ENCODE measurements at regions not wholly inside any gene's neighbourhood (a gene's known extent, or its start where the extent isn't known, plus 50 kb on each side); places are given as distances from the start of the nearest gene placed in this dataset.

GRCh38 chr15:35705030-35705883 is 159.3 kb upstream of the DPH6 start:
- no peak overlapping the region for H3K27ac Mint-ChIP-seq
- POLR2A ChIA-PET = no interaction called here

More at GRCh38 chr15:35705030-35705883, 159.3 kb upstream of the DPH6 start:
- H3K9ac ChIP-seq (ENCODE audit: low read length) = no peak overlapping the region
- Mint-ChIP-seq H3K27me3 (no peaks in the 10 kb centered on the region), H3K4me1 (no peaks in the 10 kb centered on the region), H3K9me3 (ENCODE audit: insufficient read depth) (no peaks in the 10 kb centered on the region), H3K4me3 (no peak overlapping the region)
- H3K27me3 ChIP-seq (replicated peaks in 1 of 4; ENCODE audit: control extremely low read depth in 1 of 4, control insufficient read depth in 3 of 4, insufficient read depth in 4 of 4, low read length in 3 of 4) = no peaks in the 10 kb centered on the region
- DNase-seq = no peak
- H2AFZ ChIP-seq (ENCODE audit: insufficient read depth, low read depth, low read length, poor library complexity, severe bottlenecking) = no peak overlapping the region
- H3K4me3 ChIP-seq (ENCODE audit: control extremely low read depth in 1 of 5, extremely low read depth in 1 of 5, insufficient read depth in 1 of 5, low read depth in 2 of 5, low read length in 4 of 5) = no peak overlapping the region
- no peak for ATAC-seq (ENCODE audit: low read depth)
- CTCF ChIA-PET = no interaction called here
- H3K4me2 ChIP-seq (replicated peaks; ENCODE audit: low read depth, low read length, poor library complexity, severe bottlenecking) = no peak overlapping the region
- no peaks in the 10 kb centered on the region for H3K4me1 ChIP-seq (ENCODE audit: control insufficient read depth in 2 of 2, insufficient read depth in 2 of 2, low read length in 2 of 2)
- intact Hi-C loops (cut with micrococcal nuclease) = no loop called here
- no CpG with 5 or more reads among the region's 2 CpGs for WGBS (ENCODE audit: insufficient coverage)
- no peak overlapping the region for H3K27ac ChIP-seq (ENCODE audit: low read length in 2 of 2)
- no peaks in the 10 kb centered on the region for H4K20me1 ChIP-seq (ENCODE audit: control insufficient read depth, insufficient read depth, low read length, poor library complexity, severe bottlenecking)
- no peaks in the 10 kb centered on the region for H3K79me2 ChIP-seq (ENCODE audit: control insufficient read depth, insufficient read depth, low read length)
- no peaks in the 10 kb centered on the region for H3K36me3 ChIP-seq (replicated peaks in 1 of 2; ENCODE audit: control extremely low read depth in 1 of 2, control insufficient read depth in 1 of 2, extremely low read depth in 1 of 2, insufficient read depth in 2 of 2, low read length in 1 of 2)
- no peaks in the 10 kb centered on the region for H3K9me3 ChIP-seq (ENCODE audit: control extremely low read depth in 1 of 3, control insufficient read depth in 2 of 3, insufficient read depth in 1 of 3, low read length in 2 of 3)
- TF ChIP-seq CTCF (IDR thresholded peaks at IDR 0.05) (no peak), EZH2 (IDR thresholded peaks at IDR 0.05; ENCODE audit: borderline replicate concordance, insufficient read depth, low read depth, low read length, poor library complexity, severe bottlenecking) (no peak)
